H9 (cell line): ENCODE measurements at regions not wholly inside any gene's neighbourhood (a gene's known extent, or its start where the extent isn't known, plus 50 kb on each side); places are given as distances from the start of the nearest gene placed in this dataset.

Experiments used
- DNase-seq: peaks from one replicate; pipeline ENCODE4 v3.0.0-alpha.2; 2017
- H2AFZ ChIP-seq: one replicate; pipeline ENCODE4 v1.6.1; 2013; ENCODE audit warnings: mild to moderate bottlenecking, low read length, control low read depth, moderate library complexity
- H2AK5ac ChIP-seq: 2 replicates; pipeline ENCODE4 v1.6.1; 2013; ENCODE audit warnings: low read length, control low read depth, mixed read lengths; ENCODE audit not compliant: insufficient read length
- H2BK120ac ChIP-seq: one replicate; pipeline ENCODE4 v1.6.1; 2013; ENCODE audit warnings: low read depth, mild to moderate bottlenecking, low read length, control low read depth, inconsistent platforms; ENCODE audit not compliant: poor library complexity, severe bottlenecking
- H2BK12ac ChIP-seq: 2 replicates; pipeline ENCODE4 v1.6.1; 2013; ENCODE audit warnings: low read length, control low read depth, mixed read lengths, low read depth; ENCODE audit not compliant: insufficient read length
- H2BK15ac ChIP-seq: 2 replicates; pipeline ENCODE4 v1.6.1; 2013; ENCODE audit warnings: low read depth, low read length, control low read depth
- H2BK20ac ChIP-seq: one replicate; pipeline ENCODE4 v1.6.1; 2013; ENCODE audit warnings: low read depth, mild to moderate bottlenecking, low read length, control low read depth, inconsistent platforms; ENCODE audit not compliant: poor library complexity, severe bottlenecking
- H2BK5ac ChIP-seq: 2 replicates; pipeline ENCODE4 v1.6.1; 2013; ENCODE audit warnings: low read length, control low read depth, mixed read lengths; ENCODE audit not compliant: insufficient read length
- H3K14ac ChIP-seq: 2 replicates; pipeline ENCODE4 v1.6.1; 2013; ENCODE audit warnings: low read length, control low read depth; ENCODE audit not compliant: insufficient read depth
- H3K18ac ChIP-seq: 2 replicates; pipeline ENCODE4 v1.6.1; 2013; ENCODE audit warnings: low read depth, mild to moderate bottlenecking, mixed read lengths, low read length, control low read depth; ENCODE audit not compliant: insufficient read length
- H3K23ac ChIP-seq: 2 replicates; pipeline ENCODE4 v1.6.1; 2013; ENCODE audit warnings: low read length, control low read depth, mixed read lengths, low read depth; ENCODE audit not compliant: insufficient read length
- H3K23me2 ChIP-seq: 2 replicates; pipeline ENCODE4 v1.6.1; 2013; ENCODE audit warnings: low read depth, mild to moderate bottlenecking, mixed read lengths, low read length, control low read depth; ENCODE audit not compliant: insufficient read length, poor library complexity, severe bottlenecking
- H3K27ac ChIP-seq: 2 replicates; pipeline ENCODE4 v1.5.1; 2013; ENCODE audit warnings: low read length, control low read depth, mixed read lengths, low read depth; ENCODE audit not compliant: insufficient read length
- H3K27me3 ChIP-seq: 2 replicates; pipeline ENCODE4 v1.6.1; 2013; ENCODE audit warnings: low read length, control low read depth, inconsistent platforms; ENCODE audit not compliant: insufficient read depth
- H3K4ac ChIP-seq: 2 replicates; pipeline ENCODE4 v1.6.1; 2013; ENCODE audit warnings: low read depth, mild to moderate bottlenecking, control low read depth, inconsistent platforms, low read length, moderate library complexity
- H3K4me1 ChIP-seq: 2 replicates; pipeline ENCODE4 v1.6.1; 2013; ENCODE audit warnings: low read length, control low read depth, inconsistent platforms; ENCODE audit not compliant: insufficient read depth
- H3K4me2 ChIP-seq: 2 replicates; pipeline ENCODE4 v1.6.1; 2013; ENCODE audit warnings: low read length, control low read depth, mixed read lengths; ENCODE audit not compliant: insufficient read length, insufficient read depth
- H3K56ac ChIP-seq: 2 replicates; pipeline ENCODE4 v1.6.1; 2013; ENCODE audit warnings: low read depth, mild to moderate bottlenecking, mixed read lengths, low read length, control low read depth; ENCODE audit not compliant: insufficient read length
- H3K79me1 ChIP-seq: 2 replicates; pipeline ENCODE4 v1.6.1; 2013; ENCODE audit warnings: low read depth, mild to moderate bottlenecking, moderate library complexity, low read length, control low read depth, inconsistent platforms; ENCODE audit not compliant: insufficient read depth, poor library complexity, severe bottlenecking
- H3K79me2 ChIP-seq: 2 replicates; pipeline ENCODE4 v1.6.1; 2013; ENCODE audit warnings: low read length, control low read depth, inconsistent platforms; ENCODE audit not compliant: insufficient read depth
- H3K9ac ChIP-seq: 2 replicates; pipeline ENCODE4 v1.6.1; 2013; ENCODE audit warnings: low read length, control low read depth, mixed read lengths; ENCODE audit not compliant: insufficient read length; ENCODE audit errors: extremely low read depth
- H3K9me3 ChIP-seq: one replicate; pipeline ENCODE4 v1.6.1; 2013; ENCODE audit warnings: low read depth, low read length, inconsistent platforms; ENCODE audit not compliant: control insufficient read depth
- H3T11ph ChIP-seq: one replicate; pipeline ENCODE4 v1.6.1; 2013; ENCODE audit warnings: mild to moderate bottlenecking, low read length, control low read depth, inconsistent platforms
- H4K20me1 ChIP-seq: one replicate; pipeline ENCODE4 v1.6.1; 2013; ENCODE audit not compliant: control insufficient read depth, insufficient read length, insufficient read depth
- H4K5ac ChIP-seq: 2 replicates; pipeline ENCODE4 v1.6.1; 2013; ENCODE audit warnings: low read depth, mild to moderate bottlenecking, mixed read lengths, low read length, control low read depth; ENCODE audit not compliant: insufficient read length
- H4K8ac ChIP-seq: replicated peaks from 2 replicates; pipeline ENCODE4 v1.6.1; 2013; ENCODE audit warnings: low read length, control low read depth, mixed read lengths, low read depth; ENCODE audit not compliant: insufficient read length
- H4K91ac ChIP-seq: 2 replicates; pipeline ENCODE4 v1.6.1; 2013; ENCODE audit warnings: low read depth, mild to moderate bottlenecking, moderate library complexity, mixed read lengths, low read length, control low read depth; ENCODE audit not compliant: insufficient read length
- H3K27ac Mint-ChIP-seq, 3 experiments: 2 replicates in 2 of 3; 3 replicates in 1 of 3; pipeline ENCODE4 v1.8.0; 2020 to 2021; ENCODE audit warnings: mixed read lengths in 3 of 3, mild to moderate bottlenecking in 1 of 3, moderate library complexity in 1 of 3
- H3K27me3 Mint-ChIP-seq: 2 replicates; pipeline ENCODE4 v1.8.0; 2021; ENCODE audit warnings: low read depth, mild to moderate bottlenecking, moderate library complexity, mixed read lengths
- H3K36me3 Mint-ChIP-seq, 3 experiments: 2 replicates in 2 of 3; 3 replicates in 1 of 3; pipeline ENCODE4 v1.8.0; 2020 to 2021; ENCODE audit warnings: low read depth in 3 of 3, mixed read lengths in 3 of 3; ENCODE audit not compliant: insufficient read depth in 1 of 3
- H3K4me1 Mint-ChIP-seq, 2 experiments: 2 replicates each; pipeline ENCODE4 v1.8.0; 2020; ENCODE audit warnings: mixed read lengths in 2 of 2
- H3K4me3 Mint-ChIP-seq, 2 experiments: 2 replicates in 1 of 2; 3 replicates in 1 of 2; pipeline ENCODE4 v1.8.0; 2020 to 2021; ENCODE audit warnings: mild to moderate bottlenecking in 2 of 2, mixed read lengths in 2 of 2, moderate library complexity in 1 of 2
- H3K9me3 Mint-ChIP-seq, 2 experiments: 2 replicates in 1 of 2; 3 replicates in 1 of 2; pipeline ENCODE4 v1.8.0; 2020; ENCODE audit warnings: mild to moderate bottlenecking in 2 of 2, mixed read lengths in 2 of 2, moderate library complexity in 1 of 2
- WGBS: extraction: QIAGEN DNeasy Blood & Tissue Kit; methylation state at CpG from one replicate; pipeline ENCODE4 v1.1.7; 2013; ENCODE audit warnings: missing lambda C conversion rate, low lambda C conversion rate, mixed read lengths; ENCODE audit not compliant: insufficient read length; ENCODE audit errors: extremely low coverage; 5-methylcytosine and 5-hydroxymethylcytosine counted together
- TF ChIP-seq, protein P1 (sequence below): fragments of 200-600 bp; sonication (generic); conservative IDR thresholded peaks from 3 replicates; pipeline ENCODE4 v1.8.0; 2021; ENCODE audit warnings: antibody characterized with exemption, mild to moderate bottlenecking

DNA sequence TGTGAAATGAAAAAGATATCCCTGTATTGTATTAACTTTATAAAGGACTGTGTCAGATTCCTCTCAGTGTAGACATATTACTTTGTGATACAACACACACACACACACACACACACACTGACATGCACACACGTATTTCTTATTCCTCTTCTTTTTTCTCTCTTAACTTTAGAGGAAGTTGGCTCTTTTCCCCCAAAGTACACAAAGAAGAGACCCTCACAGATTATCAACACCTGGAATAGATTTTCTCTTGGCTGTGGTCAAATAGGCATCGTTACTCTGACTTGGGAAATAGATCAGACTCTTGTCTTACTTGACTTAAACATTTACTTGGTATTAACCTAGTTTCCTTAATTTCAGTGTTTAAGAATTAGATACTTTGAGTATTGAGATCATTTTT lies 792.8 kb downstream of the ADGRL2 start:
- Histone ChIP-seq H3K56ac (no peak overlapping the region), H3K4ac (no peak overlapping the region), H3K14ac (no peak overlapping the region), H3K23ac (no peak overlapping the region), H3K9ac (no peak overlapping the region), H3K18ac (no peak overlapping the region), H3K27ac (no peak overlapping the region), H3K9me3 (no peaks in the 10 kb centered on the region), H3K23me2 (no peaks in the 10 kb centered on the region), H3K4me1 (no peaks in the 10 kb centered on the region), H3K4me2 (no peak overlapping the region), H3K79me2 (no peaks in the 10 kb centered on the region), H3K27me3 (no peaks in the 10 kb centered on the region), H4K5ac (no peak overlapping the region), H3T11ph (no peak overlapping the region), H2BK120ac (no peak overlapping the region), H2BK15ac (no peak overlapping the region), H2BK20ac (no peak overlapping the region), H2BK5ac (no peak overlapping the region), H4K20me1 (no peaks in the 10 kb centered on the region), H2AK5ac (no peak overlapping the region), H2BK12ac (no peak overlapping the region), H4K8ac (no peak overlapping the region), H3K79me1 (no peaks in the 10 kb centered on the region), H4K91ac (no peak overlapping the region), H2AFZ (no peak overlapping the region)
- no peak for DNase-seq
- WGBS = no CpG with 5 or more reads among the region's 2 CpGs
- Mint-ChIP-seq H3K9me3 (no peaks in the 10 kb centered on the region), H3K4me1 (peaks cover 8 to 15% of the 10 kb centered on the region in 2 experiments), H3K36me3 (no peaks in the 10 kb centered on the region), H3K27me3 (no peaks in the 10 kb centered on the region), H3K27ac (no peak overlapping the region), H3K4me3 (no peak overlapping the region)
- TF ChIP-seq, protein P1, sequence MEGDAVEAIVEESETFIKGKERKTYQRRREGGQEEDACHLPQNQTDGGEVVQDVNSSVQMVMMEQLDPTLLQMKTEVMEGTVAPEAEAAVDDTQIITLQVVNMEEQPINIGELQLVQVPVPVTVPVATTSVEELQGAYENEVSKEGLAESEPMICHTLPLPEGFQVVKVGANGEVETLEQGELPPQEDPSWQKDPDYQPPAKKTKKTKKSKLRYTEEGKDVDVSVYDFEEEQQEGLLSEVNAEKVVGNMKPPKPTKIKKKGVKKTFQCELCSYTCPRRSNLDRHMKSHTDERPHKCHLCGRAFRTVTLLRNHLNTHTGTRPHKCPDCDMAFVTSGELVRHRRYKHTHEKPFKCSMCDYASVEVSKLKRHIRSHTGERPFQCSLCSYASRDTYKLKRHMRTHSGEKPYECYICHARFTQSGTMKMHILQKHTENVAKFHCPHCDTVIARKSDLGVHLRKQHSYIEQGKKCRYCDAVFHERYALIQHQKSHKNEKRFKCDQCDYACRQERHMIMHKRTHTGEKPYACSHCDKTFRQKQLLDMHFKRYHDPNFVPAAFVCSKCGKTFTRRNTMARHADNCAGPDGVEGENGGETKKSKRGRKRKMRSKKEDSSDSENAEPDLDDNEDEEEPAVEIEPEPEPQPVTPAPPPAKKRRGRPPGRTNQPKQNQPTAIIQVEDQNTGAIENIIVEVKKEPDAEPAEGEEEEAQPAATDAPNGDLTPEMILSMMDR = no peak
